Transverse colon (tissue), 4 donors: ENCODE measurements at regions not wholly inside any gene's neighbourhood (a gene's known extent, or its start where the extent isn't known, plus 50 kb on each side); places are given as distances from the start of the nearest gene placed in this dataset.

Source experiments
- DNase-seq: peaks from one replicate; pipeline ENCODE4 v3.0.0-alpha.2; 2019
- H3K27ac ChIP-seq, 4 donors: fragments of 200-600 bp; sonication (generic); 2 replicates each; pipeline ENCODE4 v1.5.1; 2016 to 2018; ENCODE audit warnings: inconsistent platforms in 4 of 4
- H3K27me3 ChIP-seq: fragments of 200-600 bp; sonication (generic); 2 replicates; pipeline ENCODE4 v1.5.1; 2017; ENCODE audit warnings: inconsistent platforms
- H3K36me3 ChIP-seq, 4 donors: fragments of 200-600 bp; sonication (generic); 2 replicates each; pipeline ENCODE4 v1.5.1; 2017 to 2019; ENCODE audit warnings: inconsistent platforms in 4 of 4
- H3K4me1 ChIP-seq, 4 donors: fragments of 200-600 bp; sonication (generic); 2 replicates each; pipeline ENCODE4 v1.5.1; 2017 to 2020; ENCODE audit warnings: inconsistent platforms in 4 of 4
- H3K4me3 ChIP-seq, 4 donors: fragments of 200-600 bp; sonication (generic); 1 replicate in 1 of 4; 2 replicates in 3 of 4; pipeline versions ENCODE4 v1.5.1 to v1.6.1; 2017 to 2019; ENCODE audit warnings: inconsistent platforms in 4 of 4
- H3K9me3 ChIP-seq, 2 donors: fragments of 200-600 bp; sonication (generic); 2 replicates each; pipeline ENCODE4 v1.5.1; 2017 to 2019; ENCODE audit warnings: inconsistent platforms in 2 of 2
- EP300 ChIP-seq: sonication (generic); formaldehyde crosslinking; IDR thresholded peaks from one replicate; pipeline ENCODE4 v1.6.1; 2017; ENCODE audit warnings: antibody characterized with exemption, low read depth
- POLR2A ChIP-seq: fragments of 450-650 bp; IDR thresholded peaks from one replicate; pipeline ENCODE4 v1.6.1; 2016; ENCODE audit warnings: antibody characterized with exemption, mild to moderate bottlenecking, moderate library complexity
- POLR2AphosphoS5 ChIP-seq, 3 donors: sonication (generic); formaldehyde crosslinking; IDR thresholded peaks; one replicate each; pipeline ENCODE4 v1.6.1; 2016; ENCODE audit warnings: antibody characterized with exemption in 3 of 3
- WGBS, 2 donors: methylation state at CpG; one replicate each; pipeline ENCODE4 v1.1.5; 2018; ENCODE audit warnings: low coverage in 1 of 2; 5-methylcytosine and 5-hydroxymethylcytosine counted together
- in situ Hi-C, 4 donors: fragments of 200-750 bp; cut with MboI; loops; one replicate each; pipeline versions ENCODE4 v1.15.0 to v1.15.1; 2017; ENCODE audit warnings: low sequenced_read_pairs in 3 of 4, low pct_ligation_motif_present in 1 of 4, low pct_unique_long_range_greater_than_20kb in 1 of 4
- intact Hi-C: fragments of 100-400 bp; cut with DNase I; formaldehyde crosslinking; loops from one replicate; pipeline ENCODE4 v1.15.1; 2023; ENCODE audit warnings: low total_unique reads
- TF ChIP-seq, protein P1 (sequence below), 5 experiments: fragments of 200-600 bp in 3 of 5; fragments of 450-650 bp in 2 of 5; sonication (generic) in 3 of 5; IDR thresholded peaks; 1 replicate in 2 of 5; 2 replicates in 3 of 5; pipeline ENCODE4 v1.5.1; 2016 to 2017; ENCODE audit warnings: antibody characterized with exemption in 5 of 5, inconsistent platforms in 3 of 5, mild to moderate bottlenecking in 2 of 5, moderate library complexity in 1 of 5

DNA sequence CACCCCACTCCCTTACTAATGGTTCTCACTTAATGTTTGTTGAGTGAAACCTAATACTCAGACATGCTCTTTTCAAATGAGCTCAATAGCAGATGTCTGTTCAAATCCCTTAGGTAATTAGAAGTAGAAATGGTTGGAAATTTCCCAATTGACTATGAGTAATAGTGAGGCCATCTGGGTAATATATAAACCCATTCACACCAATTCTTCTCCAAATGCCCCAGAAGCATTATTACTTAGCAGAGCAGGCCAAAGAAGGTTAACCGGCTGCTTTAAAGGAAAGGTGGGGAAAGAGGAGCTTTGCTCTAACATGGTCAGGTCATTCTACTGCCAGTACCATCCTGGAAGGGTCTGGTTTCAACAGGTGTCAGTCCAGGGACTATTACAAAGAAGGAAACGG lies 119.5 kb upstream of the MTAP start:
- H3K36me3 ChIP-seq, result no peaks in the 10 kb centered on the region
- intact Hi-C loops, result no loop called here
- H3K27ac ChIP-seq, result no peak overlapping the region
- no peak for TF ChIP-seq POLR2AphosphoS5 (IDR thresholded peaks at IDR 0.05)
- H3K9me3 ChIP-seq, result no peaks in the 10 kb centered on the region
- no peak for DNase-seq
- whole genome bisulfite sequencing, 2 donors, result 72 to 94% methylated on average over 2 of the region's 2 CpGs
- no peaks in the 10 kb centered on the region for H3K4me1 ChIP-seq
- H3K4me3 ChIP-seq, result no peak overlapping the region
- in situ Hi-C loops, result no loop called here
- no peaks in the 10 kb centered on the region for H3K27me3 ChIP-seq

DNA sequence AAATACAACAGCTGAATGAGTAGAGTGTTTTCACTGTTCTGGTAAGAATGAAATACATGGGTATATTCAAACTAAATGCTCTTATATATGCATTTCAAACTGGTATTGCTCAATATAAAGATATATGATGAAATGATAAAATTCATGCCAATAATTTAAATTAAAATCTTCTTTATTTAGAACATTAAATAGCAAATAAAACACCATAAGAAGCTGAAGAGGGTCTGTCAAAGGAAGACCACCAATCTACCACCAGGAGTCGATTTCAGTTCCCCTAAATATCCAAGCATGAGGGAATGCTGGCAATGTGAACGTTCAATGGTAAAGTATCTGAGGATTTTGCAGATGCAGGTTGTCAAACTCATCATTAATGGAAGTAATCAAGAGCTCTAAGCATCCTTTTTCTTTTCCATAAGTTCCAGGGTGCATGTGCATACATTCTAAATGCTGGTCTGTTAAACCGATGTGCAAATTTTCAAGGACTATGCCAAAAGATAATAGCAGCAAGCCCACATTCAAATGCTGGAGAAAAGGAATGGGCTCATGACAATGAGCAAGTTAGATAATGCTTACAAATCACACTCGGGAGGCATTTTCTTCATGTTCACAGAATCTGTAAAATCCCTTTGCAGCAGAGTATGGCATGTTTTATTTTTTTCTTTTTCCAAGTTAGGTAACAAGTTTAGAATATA lies 118.8 kb upstream of the MTAP start:
- no peaks in the 10 kb centered on the region for H3K9me3 ChIP-seq
- H3K4me3 ChIP-seq, result no peak overlapping the region
- H3K36me3 ChIP-seq, result no peaks in the 10 kb centered on the region
- no peak for TF ChIP-seq POLR2A
- TF ChIP-seq POLR2AphosphoS5 (IDR thresholded peaks at IDR 0.05), result no peak
- TF ChIP-seq EP300, result no peak
- TF ChIP-seq, protein P1, sequence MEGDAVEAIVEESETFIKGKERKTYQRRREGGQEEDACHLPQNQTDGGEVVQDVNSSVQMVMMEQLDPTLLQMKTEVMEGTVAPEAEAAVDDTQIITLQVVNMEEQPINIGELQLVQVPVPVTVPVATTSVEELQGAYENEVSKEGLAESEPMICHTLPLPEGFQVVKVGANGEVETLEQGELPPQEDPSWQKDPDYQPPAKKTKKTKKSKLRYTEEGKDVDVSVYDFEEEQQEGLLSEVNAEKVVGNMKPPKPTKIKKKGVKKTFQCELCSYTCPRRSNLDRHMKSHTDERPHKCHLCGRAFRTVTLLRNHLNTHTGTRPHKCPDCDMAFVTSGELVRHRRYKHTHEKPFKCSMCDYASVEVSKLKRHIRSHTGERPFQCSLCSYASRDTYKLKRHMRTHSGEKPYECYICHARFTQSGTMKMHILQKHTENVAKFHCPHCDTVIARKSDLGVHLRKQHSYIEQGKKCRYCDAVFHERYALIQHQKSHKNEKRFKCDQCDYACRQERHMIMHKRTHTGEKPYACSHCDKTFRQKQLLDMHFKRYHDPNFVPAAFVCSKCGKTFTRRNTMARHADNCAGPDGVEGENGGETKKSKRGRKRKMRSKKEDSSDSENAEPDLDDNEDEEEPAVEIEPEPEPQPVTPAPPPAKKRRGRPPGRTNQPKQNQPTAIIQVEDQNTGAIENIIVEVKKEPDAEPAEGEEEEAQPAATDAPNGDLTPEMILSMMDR (IDR thresholded peaks at IDR 0.05), result no peak
- H3K27ac ChIP-seq, result no peak overlapping the region
- in situ Hi-C loops, result no loop called here
- H3K27me3 ChIP-seq, result no peaks in the 10 kb centered on the region
- WGBS, 2 donors, result 50 to 80% methylated on average over 3 to 4 of the region's 4 CpGs
- H3K4me1 ChIP-seq, result no peaks in the 10 kb centered on the region
- no peak for DNase-seq
- intact Hi-C loops, result no loop called here

DNA sequence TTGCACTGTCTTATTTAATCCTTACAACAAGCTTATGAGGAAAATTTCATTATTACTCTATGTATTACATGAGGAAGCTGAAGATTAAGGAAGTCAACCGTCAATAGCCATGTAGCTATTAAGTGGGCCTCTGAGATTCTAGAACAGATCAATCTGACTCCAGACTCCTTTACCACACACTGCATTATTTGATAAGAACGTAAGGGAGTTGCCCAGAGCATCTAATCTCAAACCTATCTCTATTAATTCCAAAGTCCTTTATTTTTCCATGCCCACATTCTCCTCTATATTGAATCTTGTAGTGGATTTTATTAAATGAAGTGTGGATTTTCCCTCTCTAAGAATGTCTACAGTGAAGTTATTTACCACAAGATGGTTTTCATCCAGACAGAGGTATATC lies 118.2 kb upstream of the MTAP start:
- Histone ChIP-seq H3K27ac (no peak overlapping the region), H3K4me3 (no peak overlapping the region), H3K27me3 (no peaks in the 10 kb centered on the region), H3K4me1 (no peaks in the 10 kb centered on the region), H3K36me3 (no peaks in the 10 kb centered on the region), H3K9me3 (no peaks in the 10 kb centered on the region)
- in situ Hi-C loops (no loop called here), intact Hi-C loops (no loop called here)
- no peak for TF ChIP-seq POLR2A
- TF ChIP-seq, protein P1 (IDR thresholded peaks at IDR 0.05), result no peak
- no peak for TF ChIP-seq EP300
- no peak for TF ChIP-seq POLR2AphosphoS5 (IDR thresholded peaks at IDR 0.05)
- DNase-seq, result no peak
- WGBS, 2 donors, result 67 to 78% methylated on average over 2 of the region's 2 CpGs

DNA sequence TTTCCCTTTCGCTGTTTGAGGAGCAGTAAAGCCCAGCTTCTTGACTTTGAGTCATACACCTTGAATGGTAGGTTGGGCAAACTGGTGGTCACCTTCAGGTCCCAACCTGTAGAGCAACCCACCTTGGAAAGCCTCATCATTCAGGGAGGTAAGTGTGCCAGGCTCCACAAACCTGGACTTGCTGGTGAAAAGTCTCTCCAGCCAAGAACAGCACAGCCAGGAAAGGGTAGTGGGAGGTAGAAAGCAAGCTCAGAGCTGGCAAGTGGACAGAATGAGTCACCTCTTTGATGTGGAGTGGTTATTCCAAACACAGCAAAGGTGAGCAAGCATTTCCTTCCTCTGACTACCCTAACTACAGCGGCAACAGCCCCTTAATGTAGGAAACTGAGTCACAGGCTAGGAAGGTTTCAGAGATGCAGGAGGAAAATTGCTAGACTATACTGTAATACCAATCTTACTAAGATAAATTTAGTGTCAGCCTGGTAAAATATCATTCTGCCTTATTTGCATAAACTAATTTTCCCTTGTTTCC lies 117.5 kb upstream of the MTAP start:
- H3K27ac ChIP-seq, result no peak overlapping the region
- intact Hi-C loops, result no loop called here
- 34 to 39% methylated on average over 2 of the region's 2 CpGs for WGBS, 2 donors
- in situ Hi-C loops, result no loop called here
- H3K4me1 ChIP-seq, result no peaks in the 10 kb centered on the region
- no peaks in the 10 kb centered on the region for H3K27me3 ChIP-seq
- TF ChIP-seq, protein P1 (IDR thresholded peaks at IDR 0.05), result no peak
- TF ChIP-seq POLR2A (no peak), POLR2AphosphoS5 (IDR thresholded peaks at IDR 0.05) (no peak), EP300 (no peak)
- no peaks in the 10 kb centered on the region for H3K36me3 ChIP-seq
- H3K4me3 ChIP-seq, result no peak overlapping the region
- no peak for DNase-seq
- H3K9me3 ChIP-seq, result no peaks in the 10 kb centered on the region

DNA sequence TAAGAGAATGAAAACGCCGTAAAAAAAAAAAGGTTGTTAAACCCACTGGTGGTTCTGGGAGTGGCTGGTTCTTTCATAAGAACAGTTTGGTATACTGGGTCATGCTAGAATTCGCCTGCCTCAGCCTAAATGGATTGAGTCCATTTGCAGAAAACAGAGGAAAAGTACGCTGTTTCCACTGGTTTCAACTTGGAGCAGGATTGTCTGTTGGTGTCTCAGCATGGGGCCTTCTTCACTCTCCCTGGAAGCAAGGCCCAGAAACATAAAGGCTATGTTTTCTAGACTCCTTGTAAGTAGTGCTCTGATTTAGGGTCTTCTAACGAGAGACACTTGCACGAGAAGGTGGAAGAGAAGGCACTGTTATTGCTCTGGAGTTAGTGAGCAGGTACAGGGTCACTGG lies 116.9 kb upstream of the MTAP start:
- Histone ChIP-seq H3K27ac (no peak overlapping the region), H3K4me3 (no peak overlapping the region), H3K27me3 (no peaks in the 10 kb centered on the region), H3K9me3 (no peaks in the 10 kb centered on the region), H3K4me1 (no peaks in the 10 kb centered on the region), H3K36me3 (no peaks in the 10 kb centered on the region)
- DNase-seq, result no peak
- no peak for TF ChIP-seq EP300
- in situ Hi-C loops (no loop called here), intact Hi-C loops (no loop called here)
- WGBS, 2 donors, result 71 to 86% methylated on average over 4 to 6 of the region's 6 CpGs
